GM18870 (cell line): ENCODE measurements at regions not wholly inside any gene's neighbourhood (a gene's known extent, or its start where the extent isn't known, plus 50 kb on each side); places are given as distances from the start of the nearest gene placed in this dataset.

Source experiments
- ATAC-seq: cut with Tn5 transposase; IDR thresholded peaks from one replicate; pipeline ENCODE4 v1.9.1; 2021; ENCODE audit warnings: moderate library complexity; ENCODE audit not compliant: unreplicated experiment

DNA sequence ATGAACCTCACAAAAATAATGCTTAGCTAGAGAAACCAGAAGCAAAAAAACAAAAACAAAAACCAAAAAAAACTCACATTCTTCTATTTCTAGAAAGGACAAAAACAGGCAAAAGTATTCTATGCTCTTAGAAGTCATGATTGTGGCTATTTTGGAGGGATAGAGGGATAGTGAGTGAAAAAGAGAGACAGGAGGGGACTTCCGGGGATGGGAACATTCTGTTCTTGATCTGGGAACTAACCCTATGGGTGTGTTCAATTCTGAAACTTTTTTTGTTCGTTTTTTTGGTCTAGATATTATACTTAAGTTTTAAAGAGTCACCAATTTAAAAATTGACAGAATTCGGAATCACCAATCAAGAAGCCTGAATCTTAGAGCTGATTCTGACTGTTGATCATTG, 120.0 kb upstream of the TPM1 start:
- ATAC-seq: no peak

DNA sequence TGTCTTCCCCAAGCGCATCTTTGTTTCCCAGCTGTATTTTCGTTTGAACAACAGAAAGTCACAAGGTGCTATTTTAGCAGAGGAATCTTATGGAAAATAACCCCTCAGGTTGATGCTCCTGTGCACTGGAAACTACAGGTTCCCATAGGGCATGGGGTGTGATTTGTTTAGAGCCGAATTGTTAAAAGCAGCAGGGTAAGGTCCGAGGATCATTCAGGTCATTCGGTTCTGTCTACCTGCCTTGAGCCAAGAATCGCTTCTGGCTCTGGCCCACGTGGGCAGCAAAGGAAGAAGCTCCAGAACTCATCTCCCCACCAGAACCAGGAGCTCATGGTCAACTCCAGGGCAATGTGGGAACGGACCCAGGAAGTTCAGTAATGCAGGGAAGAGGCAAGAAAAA, 116.7 kb upstream of the TPM1 start:
- no peak for ATAC-seq

DNA sequence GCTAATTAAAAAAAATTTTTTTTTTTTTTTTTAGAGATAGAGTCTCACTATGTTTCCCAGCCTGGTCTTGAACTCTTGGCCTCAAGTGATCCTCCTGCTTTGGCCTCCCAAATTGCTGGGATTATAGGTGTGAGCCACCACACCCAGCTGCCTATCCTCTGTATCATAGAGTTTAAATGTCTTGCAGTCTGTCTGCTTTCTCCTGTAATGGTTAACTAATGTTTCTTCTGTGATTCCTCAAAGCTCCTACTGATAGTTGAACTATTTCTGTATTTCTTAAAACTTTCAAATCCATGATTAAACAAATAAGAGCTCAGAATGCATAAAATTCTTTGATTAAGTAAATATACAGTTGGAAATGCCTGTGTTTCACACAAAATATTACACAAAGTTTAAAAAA, 115.4 kb upstream of the TPM1 start:
- no peak for ATAC-seq

DNA sequence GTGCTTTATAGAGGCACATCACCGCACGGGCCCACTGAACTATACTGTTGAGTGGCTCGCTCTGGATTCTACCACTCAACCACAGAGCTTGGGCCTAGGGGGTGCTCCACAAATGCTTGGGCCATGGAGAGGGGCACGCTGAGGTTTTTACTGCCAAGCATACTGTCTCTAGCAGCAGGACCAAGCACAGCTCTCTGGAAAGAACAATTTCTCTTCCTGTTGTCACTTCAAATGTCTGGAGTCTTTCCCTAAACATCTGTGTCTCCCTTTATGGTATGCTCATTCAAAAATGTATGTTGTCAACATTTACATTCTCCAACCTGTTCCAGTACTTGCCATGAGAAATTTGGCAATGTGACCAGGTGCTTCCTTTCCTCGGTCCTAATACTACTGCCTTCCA, 114.7 kb upstream of the TPM1 start:
- ATAC-seq: no peak

DNA sequence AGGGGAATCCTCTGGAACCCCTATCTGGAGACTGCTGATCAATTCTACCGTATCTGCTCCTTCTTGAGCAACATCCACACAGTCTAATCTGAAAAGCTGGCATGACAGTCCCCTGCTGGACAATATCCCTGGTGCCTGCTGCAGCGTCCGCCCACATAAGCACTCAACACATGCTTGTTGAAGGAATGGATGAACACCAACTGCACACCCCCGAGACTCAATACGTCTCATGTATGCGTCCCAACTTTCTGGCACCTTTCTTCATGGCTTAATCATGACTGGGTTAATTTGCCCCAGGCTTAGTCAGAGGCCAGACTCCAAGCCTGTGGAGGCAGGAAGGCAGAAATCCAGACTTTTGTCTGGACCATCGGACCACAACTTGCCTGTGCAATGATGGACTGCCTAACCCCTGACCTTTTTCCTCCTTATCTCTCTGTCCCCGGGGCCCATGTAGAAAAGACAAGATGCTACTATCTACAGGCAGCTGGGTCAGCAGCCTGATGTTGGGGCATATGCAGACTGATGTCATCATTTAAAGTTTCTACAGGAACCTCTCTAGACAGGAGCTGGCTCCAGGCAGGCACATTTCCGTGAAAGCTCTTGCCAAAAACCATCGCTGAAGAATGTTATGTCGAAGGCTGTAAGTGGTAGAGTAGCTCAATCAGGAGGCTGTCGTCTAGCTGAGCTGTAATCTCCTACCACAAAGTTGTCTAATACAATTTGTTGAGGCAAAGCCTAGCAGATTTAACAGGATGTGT, 114.1 kb upstream of the TPM1 start:
- no peak for ATAC-seq

DNA sequence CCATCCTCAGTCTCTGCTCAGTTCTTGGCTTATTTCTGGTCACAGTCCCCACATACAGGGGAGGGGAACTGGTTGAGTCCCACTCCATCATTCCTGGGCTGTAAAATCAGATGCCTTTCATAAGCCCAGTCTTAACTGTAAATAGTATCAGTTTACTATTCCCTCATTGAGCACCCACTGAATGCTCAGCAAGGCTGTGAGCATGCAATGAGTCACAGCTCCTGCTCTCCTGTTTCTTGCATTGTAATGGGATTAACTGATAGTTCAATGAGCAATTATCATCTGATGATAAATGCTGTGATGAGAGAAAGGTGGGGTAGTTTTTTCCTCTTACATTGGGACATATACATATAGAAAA, 113.6 kb upstream of the TPM1 start:
- no peak for ATAC-seq

DNA sequence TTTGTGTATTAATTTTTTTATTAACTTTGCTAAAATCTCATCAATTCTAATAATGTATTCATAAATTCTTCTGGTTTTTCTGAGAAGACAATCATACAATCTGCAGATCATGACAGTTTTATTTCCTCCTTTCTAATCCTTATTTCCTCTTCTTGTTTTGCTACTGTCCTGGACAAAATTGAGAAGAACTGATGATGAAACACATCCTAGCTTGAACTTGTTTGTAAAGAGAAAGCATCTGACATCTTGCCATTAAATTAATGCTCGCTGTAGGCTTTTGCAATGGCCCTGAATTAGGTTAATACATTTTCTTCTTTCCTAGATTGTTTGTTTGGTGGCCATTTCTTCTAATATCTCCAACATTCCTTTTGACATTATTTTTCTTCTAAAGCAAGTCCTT, 110.9 kb upstream of the TPM1 start:
- ATAC-seq: no peak

DNA sequence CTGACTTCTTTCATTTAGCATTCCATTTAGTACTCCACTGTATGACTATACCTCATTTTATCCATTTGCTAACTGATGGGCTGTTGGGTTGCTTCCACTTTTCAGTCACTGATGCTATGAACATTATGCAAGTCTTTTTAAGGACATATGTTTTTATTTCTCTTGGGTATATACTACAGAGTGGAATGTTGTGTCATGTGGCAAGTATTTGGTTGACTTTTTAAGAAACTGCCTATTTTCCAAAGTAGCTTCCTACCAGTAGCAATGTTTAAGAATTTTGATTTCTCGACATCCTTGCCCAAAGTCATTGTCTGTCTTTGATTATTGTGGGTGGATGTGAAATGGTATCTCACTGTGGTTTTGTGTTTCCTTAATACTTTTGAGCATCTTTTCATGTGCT, 110.1 kb upstream of the TPM1 start:
- ATAC-seq: no peak

DNA sequence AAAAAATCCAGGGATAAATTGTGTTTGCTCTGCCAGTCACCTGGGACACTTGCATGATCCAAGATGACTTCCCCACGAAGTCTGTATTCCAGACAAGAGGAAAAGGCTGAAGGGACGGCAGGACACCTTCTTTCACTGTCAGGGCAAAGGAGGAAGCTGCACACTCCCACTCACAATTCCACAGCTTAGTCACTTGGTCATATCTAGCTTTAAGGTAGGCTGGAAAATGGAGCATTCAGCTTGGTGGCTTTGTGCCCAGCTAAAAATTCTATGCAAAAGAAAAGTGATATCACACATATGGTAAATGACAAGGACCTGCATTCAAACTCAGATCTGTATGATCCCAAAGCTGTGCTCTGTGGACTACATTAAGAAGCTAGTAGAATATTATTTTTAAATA, 109.2 kb upstream of the TPM1 start:
- no peak for ATAC-seq

DNA sequence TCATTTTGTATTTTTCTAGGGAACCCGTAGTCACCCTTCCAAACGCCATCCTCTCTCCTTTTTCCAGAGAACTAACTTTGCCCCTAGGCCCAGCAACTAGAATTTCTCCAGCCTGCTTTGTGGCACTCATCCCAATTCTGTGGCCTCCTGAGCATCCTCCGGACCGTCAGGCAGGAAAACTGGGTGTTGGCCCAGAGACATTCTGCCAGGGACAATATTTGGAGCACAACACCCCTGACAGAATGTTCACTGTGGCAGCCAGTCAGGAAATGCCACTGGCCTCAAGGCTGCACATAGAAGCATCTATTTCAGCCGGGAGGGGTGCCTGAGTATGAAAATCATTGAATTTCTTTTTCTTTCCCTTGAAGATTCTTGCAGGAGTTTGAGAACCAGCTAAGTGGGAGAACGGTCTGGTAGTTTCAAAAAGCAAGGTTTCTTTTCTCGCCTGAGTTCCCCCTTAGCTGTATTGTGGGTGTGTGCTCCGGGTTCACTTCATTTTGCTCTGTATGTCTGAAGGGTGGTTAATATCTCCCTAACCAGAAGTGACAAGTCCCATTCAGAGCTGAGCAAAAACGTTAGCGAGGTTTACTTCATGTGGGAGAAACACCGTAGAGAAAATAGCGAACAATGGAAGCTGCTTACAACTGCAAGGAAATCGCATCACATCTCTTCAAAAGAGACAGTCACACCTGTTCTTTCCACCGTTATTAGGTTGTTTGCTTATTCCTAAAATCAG, 108.1 kb upstream of the TPM1 start:
- no peak for ATAC-seq

DNA sequence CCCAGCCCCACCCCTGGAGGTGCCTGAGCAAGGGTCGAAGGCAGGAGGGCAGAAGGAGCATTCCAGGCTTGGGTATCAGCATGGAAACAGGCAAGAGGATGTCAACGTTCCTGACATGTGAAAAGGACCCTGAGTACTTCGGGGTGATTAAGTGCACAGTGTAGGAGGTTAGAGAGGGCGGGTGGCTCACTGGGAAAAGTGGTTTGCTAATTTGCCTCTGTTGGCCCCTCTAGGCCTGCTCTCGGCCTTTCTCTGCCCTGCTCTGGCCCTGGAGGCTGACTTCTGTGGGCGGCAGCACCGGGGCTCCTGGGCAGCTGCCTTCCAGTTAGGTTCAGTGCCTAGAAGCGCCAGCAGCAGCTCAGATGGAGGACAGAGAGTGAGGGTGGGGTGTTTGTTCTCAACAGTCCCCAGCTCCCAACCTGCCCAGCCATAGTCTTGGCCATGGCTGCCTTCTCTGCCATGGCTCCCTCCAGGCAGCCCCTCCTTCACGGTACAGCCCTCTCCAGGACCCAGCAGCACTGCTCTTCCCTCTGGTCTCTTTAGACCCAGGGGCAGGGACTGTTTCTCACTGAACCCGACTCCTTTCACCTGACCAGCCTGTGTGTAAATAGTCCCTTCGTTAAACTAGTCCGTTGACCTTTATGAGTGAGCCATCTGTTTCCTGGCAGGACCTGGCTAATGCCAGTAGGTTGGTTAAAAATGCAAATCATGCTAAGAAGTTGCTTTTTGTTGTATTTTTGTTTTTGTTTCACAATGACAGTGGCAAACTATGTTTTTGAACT, 107.1 kb upstream of the TPM1 start:
- no peak for ATAC-seq

DNA sequence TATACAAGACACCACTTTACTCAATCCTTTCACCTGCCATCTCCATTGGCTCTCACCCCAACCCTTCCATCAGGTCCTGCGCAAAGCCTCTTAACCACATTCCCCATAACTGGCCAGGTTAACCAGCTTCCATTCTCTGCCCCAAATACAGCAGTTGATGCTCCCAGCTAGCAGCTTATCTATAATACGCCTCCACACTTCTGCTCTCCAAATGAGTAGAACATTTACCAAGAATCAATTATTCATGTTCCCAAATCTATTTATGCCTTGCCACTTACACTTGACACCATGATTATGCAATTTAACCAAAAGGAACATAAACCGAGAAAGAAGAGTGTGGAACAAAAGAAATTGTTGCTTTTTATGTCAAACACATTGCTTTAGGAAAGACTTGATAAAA, 103.7 kb upstream of the TPM1 start:
- ATAC-seq: no peak

DNA sequence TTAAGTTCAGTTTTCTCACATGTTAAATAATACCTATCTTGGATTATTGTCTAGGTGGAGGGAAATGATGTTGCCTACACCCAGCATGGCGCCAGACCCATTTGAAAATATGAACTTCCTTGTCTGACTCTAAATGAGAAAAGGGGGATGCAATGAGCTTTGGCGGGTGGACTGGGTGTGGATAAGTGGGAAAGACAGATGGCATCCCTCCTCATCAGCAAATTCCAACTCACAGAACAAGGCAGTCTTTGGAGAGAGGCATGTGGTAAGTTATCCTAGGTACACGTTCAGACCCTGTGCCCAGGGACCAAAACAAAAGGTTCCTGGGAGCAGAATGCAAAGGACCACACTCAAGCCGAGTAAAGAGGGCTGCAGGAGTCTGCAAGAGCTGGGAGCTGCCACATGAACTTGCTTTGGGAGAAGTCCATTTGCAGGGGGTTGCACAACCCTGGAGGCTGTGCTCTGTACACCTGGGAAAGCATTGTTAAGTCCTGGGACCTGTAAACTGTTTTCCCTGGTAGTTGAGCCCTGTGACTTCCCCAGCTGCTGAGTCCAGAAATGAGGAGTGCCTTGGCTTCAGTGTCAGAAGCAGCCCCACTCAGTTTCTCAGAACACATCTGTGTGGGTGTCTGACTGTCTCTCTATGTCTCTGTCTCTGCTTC, 102.3 kb upstream of the TPM1 start:
- no peak for ATAC-seq

DNA sequence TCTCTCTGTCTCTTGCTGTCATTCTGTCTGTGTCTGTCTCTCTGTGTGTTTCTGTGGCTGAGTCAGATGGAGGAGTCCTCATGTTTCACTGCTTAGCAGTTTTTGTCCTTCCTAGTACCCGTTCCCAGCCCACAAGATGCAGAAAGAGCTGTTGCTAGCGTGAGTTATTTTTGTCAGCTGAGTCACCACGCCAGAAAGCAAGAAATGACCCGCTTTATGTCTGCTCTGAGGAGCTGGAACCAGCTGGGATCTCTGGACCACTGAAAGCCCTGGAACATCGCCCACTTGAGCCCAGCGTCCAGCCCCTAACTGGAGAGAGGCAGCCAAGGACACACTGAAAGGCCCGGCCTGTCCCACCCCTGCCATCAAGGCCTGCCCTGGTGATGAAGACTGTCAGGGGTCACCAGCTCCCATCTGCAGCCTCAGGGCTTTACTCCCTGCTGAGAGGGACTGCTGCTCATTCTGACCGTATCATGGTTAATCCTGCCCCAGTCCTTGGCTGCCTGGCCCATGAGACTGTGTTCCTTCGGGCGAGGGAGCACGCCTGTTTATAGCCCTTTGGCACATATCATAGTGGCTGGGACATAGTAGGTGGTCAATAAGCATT, 101.7 kb upstream of the TPM1 start:
- no peak for ATAC-seq

DNA sequence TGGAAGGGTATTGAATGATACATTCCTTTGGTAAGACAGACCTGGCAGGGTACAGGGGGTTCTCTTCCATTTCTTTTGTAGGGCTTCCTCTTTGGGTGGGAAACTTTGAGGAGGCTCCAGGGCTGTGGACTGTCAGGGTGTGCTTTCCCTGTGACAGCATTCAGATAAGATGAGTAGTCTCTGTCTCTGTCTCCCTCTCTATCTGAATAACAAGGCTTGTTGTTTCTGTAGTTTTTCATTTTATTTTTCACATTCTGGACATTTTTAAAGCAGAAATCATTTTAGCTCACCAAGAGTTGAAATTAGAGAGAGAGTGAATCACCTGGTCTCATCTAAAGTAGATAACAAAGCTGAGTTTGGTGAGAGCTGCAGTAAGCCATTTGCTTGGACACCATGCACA, 100.8 kb upstream of the TPM1 start:
- ATAC-seq: no peak

DNA sequence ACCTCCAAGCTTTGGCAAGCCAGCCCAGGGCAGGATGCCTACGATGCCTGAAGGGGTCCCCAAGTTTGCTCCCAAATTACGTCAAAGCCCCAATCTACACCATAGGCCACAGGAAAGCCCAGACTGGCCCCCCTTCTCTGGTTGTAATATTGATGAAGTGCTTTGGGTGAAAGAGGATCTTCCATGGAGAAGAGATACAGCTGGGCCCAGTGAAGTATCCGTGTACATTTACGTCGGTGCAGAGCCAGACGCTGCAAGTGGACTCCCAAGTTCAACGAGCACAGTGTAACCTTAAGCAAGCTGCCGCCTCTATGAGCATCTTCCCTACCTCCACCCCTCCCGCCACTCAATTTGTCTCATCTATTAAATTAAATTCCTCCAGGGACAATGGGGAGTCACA, 100.1 kb upstream of the TPM1 start:
- no peak for ATAC-seq

DNA sequence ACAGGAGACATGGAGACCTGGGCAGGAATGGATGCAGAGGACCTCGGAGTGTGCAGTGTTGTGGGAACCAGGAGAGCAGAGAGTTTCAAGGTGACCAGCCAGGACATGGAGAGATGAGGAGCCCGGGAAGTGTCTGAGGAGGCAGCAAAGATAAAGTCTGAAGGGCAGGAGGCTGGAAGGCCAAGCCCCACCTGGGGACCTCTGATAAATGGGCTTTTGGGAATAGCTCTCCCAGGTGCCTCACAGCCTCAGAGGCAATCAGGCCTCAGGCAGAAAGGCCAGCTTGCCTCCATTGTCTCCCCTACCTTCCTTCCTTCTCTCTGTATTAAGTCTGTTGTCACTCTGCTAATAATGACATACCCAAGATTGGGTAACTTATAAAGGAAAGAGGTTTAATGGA, 97.5 kb upstream of the TPM1 start:
- no peak for ATAC-seq

DNA sequence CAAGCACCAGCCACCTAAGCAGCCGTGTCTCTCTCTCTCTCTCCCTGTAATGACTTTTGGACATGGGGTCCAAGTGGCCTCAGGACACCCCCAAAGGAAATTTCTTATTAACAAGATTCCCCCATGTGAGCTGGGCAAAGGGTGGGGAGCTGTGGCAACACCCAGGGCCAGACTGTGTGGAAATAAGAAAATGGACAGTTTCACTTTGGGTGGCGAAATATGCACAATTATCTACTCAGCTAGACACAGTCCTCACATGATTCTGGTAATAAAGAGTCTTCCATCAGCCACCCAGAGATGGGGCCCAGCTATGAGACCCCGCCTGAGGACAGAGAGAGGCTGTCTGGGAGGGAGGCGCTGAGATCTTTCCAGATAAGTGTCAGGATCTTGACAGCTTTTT, 96.8 kb upstream of the TPM1 start:
- ATAC-seq: no peak

DNA sequence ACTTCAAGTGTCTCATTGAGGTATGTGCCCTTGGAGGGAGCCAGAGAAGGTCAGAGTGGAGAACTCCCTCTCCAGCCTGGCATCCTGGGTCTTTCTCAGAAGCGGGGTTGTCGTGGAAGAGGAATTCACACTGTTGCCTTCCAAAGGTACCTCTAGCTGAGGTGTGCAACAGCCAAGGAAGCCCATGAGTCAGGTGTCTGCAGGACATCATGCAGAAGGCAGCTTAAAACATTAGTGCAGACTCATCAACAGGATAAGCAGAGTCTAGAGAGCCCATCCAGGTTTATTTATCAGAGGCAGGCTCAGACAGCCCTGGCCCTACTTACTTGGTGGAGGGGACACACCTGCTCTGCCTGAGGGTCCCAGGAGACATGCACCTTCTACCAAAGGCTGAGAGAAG, 95.6 kb upstream of the TPM1 start:
- no peak for ATAC-seq

DNA sequence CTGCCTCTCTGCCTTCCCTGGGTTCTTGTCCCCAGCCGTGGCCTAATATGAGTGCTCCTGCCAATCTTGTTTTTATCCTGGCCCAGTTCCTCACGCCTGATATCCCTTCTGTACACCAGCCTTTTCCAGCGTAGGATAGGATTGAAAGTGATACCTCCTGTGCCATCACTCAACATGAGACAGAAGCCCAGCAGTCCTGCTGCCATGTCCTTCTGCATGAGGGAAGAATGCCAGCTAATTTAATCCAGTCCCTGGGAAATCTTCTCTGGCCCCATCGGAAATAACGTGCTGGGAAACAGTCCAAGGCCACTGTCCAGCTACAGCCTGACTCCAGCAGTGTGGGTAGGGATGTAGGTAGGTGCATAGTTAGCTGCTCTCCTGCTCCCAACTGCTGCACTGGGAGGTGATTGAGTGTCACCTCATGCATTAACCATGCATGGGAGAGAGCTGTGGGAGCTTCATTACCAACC, 92.0 kb upstream of the TPM1 start:
- ATAC-seq: no peak

DNA sequence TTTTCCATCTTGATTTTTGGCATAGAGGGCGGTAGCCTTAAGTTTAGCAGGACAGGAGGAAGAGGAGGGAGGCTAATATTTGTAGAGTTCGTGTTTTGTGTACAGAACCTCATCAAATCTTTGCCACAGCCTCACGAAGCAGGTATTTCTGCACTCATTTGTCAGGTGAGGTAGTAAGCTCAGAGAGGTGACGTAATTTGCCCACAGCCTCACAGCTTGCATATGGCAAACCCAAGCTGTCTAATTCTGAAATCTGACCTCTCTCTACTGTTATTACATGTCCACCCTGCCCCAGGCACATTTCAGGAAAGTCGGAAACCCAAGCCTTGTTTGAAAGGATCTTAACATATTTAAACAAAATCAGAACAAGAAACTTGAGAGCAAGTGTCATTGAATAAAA, 91.1 kb upstream of the TPM1 start:
- ATAC-seq: no peak
